ENCODE measurements at regions not wholly inside any gene's neighbourhood (a gene's known extent, or its start where the extent isn't known, plus 50 kb on each side); places are given as distances from the start of the nearest gene placed in this dataset.

GRCh38 chr10:94210440-94211168, 152.1 kb downstream of the NOC3L start:
- ATAC-seq (ENCODE audit: low read depth) (no peak), DNase-seq (no peak)
- Histone ChIP-seq H3K27ac (ENCODE audit: low read length in 2 of 2) (no peak overlapping the region), H4K20me1 (ENCODE audit: control insufficient read depth, insufficient read depth, low read length, poor library complexity, severe bottlenecking) (no peaks in the 10 kb centered on the region), H3K27me3 (replicated peaks in 1 of 4; ENCODE audit: control extremely low read depth in 1 of 4, control insufficient read depth in 3 of 4, insufficient read depth in 4 of 4, low read length in 3 of 4) (peaks cover 0 to 3% (median 0%) of the 10 kb centered on the region in 4 experiments), H3K4me2 (replicated peaks; ENCODE audit: low read depth, low read length, poor library complexity, severe bottlenecking) (no peak overlapping the region), H3K9ac (ENCODE audit: low read length) (no peak overlapping the region), H3K9me3 (ENCODE audit: control extremely low read depth in 1 of 3, control insufficient read depth in 2 of 3, insufficient read depth in 1 of 3, low read length in 2 of 3) (peaks cover 0 to 2% (median 0%) of the 10 kb centered on the region in 3 donors), H3K4me3 (ENCODE audit: control extremely low read depth in 1 of 5, extremely low read depth in 1 of 5, insufficient read depth in 1 of 5, low read depth in 2 of 5, low read length in 4 of 5) (no peak overlapping the region), H3K4me1 (ENCODE audit: control insufficient read depth in 2 of 2, insufficient read depth in 2 of 2, low read length in 2 of 2) (no peaks in the 10 kb centered on the region), H3K79me2 (ENCODE audit: control insufficient read depth, insufficient read depth, low read length) (no peaks in the 10 kb centered on the region), H3K36me3 (replicated peaks in 1 of 2; ENCODE audit: control extremely low read depth in 1 of 2, control insufficient read depth in 1 of 2, extremely low read depth in 1 of 2, insufficient read depth in 2 of 2, low read length in 1 of 2) (no peaks in the 10 kb centered on the region), H2AFZ (ENCODE audit: insufficient read depth, low read depth, low read length, poor library complexity, severe bottlenecking) (no peak overlapping the region)
- ChIA-PET POLR2A (no interaction called here), CTCF (no interaction called here)
- WGBS (ENCODE audit: insufficient coverage) = 82% methylated on average over 5 of the region's 5 CpGs
- Mint-ChIP-seq H3K27me3 (peaks cover 29% of the 10 kb centered on the region), H3K4me3 (no peak overlapping the region), H3K4me1 (no peaks in the 10 kb centered on the region), H3K9me3 (ENCODE audit: insufficient read depth) (no peaks in the 10 kb centered on the region), H3K27ac (no peak overlapping the region)
- TF ChIP-seq EZH2 (IDR thresholded peaks at IDR 0.05; ENCODE audit: borderline replicate concordance, insufficient read depth, low read depth, low read length, poor library complexity, severe bottlenecking) (no peak), CTCF (IDR thresholded peaks at IDR 0.05) (no peak)
- intact Hi-C loops (cut with micrococcal nuclease) = no loop called here

- Histone ChIP-seq H3K79me2 (ENCODE audit: control insufficient read depth, insufficient read depth, low read length) (no peaks in the 10 kb centered on the region), H3K4me2 (replicated peaks; ENCODE audit: low read depth, low read length, poor library complexity, severe bottlenecking) (no peak overlapping the region), H3K4me3 (ENCODE audit: control extremely low read depth in 1 of 5, extremely low read depth in 1 of 5, insufficient read depth in 1 of 5, low read depth in 2 of 5, low read length in 4 of 5) (no peak overlapping the region), H3K9me3 (ENCODE audit: control extremely low read depth in 1 of 3, control insufficient read depth in 2 of 3, insufficient read depth in 1 of 3, low read length in 2 of 3) (peaks cover 0 to 5% (median 0%) of the 10 kb centered on the region in 3 donors), H4K20me1 (ENCODE audit: control insufficient read depth, insufficient read depth, low read length, poor library complexity, severe bottlenecking) (no peaks in the 10 kb centered on the region), H3K27ac (ENCODE audit: low read length in 2 of 2) (no peak overlapping the region), H3K36me3 (replicated peaks in 1 of 2; ENCODE audit: control extremely low read depth in 1 of 2, control insufficient read depth in 1 of 2, extremely low read depth in 1 of 2, insufficient read depth in 2 of 2, low read length in 1 of 2) (no peaks in the 10 kb centered on the region), H3K4me1 (ENCODE audit: control insufficient read depth in 2 of 2, insufficient read depth in 2 of 2, low read length in 2 of 2) (no peaks in the 10 kb centered on the region), H3K9ac (ENCODE audit: low read length) (no peak overlapping the region), H3K27me3 (replicated peaks in 1 of 4; ENCODE audit: control extremely low read depth in 1 of 4, control insufficient read depth in 3 of 4, insufficient read depth in 4 of 4, low read length in 3 of 4) (peaks cover 0 to 3% (median 0%) of the 10 kb centered on the region in 4 experiments), H2AFZ (ENCODE audit: insufficient read depth, low read depth, low read length, poor library complexity, severe bottlenecking) (no peak overlapping the region)
- no CpG with 5 or more reads among the region's 1 CpG for WGBS (ENCODE audit: insufficient coverage)
- Mint-ChIP-seq H3K27ac (no peak overlapping the region), H3K4me3 (no peak overlapping the region), H3K4me1 (no peaks in the 10 kb centered on the region), H3K27me3 (peaks cover 23% of the 10 kb centered on the region), H3K9me3 (ENCODE audit: insufficient read depth) (no peaks in the 10 kb centered on the region)
- TF ChIP-seq EZH2 (IDR thresholded peaks at IDR 0.05; ENCODE audit: borderline replicate concordance, insufficient read depth, low read depth, low read length, poor library complexity, severe bottlenecking) = no peak
- TF ChIP-seq CTCF (IDR thresholded peaks at IDR 0.05) = no peak
- intact Hi-C loops (cut with micrococcal nuclease) = no loop called here
- CTCF ChIA-PET = no interaction called here
- ATAC-seq (ENCODE audit: low read depth) = no peak
- POLR2A ChIA-PET = no interaction called here
- no peak for DNase-seq
These were observed 151.6 kb downstream of the NOC3L start for GRCh38 chr10:94211169-94211510.
